SK-N-SH (cell line): ENCODE measurements at regions not wholly inside any gene's neighbourhood (a gene's known extent, or its start where the extent isn't known, plus 50 kb on each side); places are given as distances from the start of the nearest gene placed in this dataset.

Experiments
- EZH2phosphoT487 ChIP-seq: fragments of 200-600 bp; sonication (generic); IDR thresholded peaks from 2 replicates; pipeline ENCODE4 v1.6.1; 2017; ENCODE audit warnings: low read depth, mixed run types, mild to moderate bottlenecking, antibody characterized with exemption, moderate library complexity, borderline replicate concordance
- GABPA ChIP-seq: IDR thresholded peaks from 2 replicates; pipeline ENCODE4 v1.4.0; 2012; ENCODE audit warnings: low read depth, mild to moderate bottlenecking
- NFIC ChIP-seq: IDR thresholded peaks from 2 replicates; pipeline ENCODE4 v1.4.0; 2012; ENCODE audit warnings: borderline replicate concordance
- POLR2AphosphoS5 ChIP-seq: IDR thresholded peaks from 2 replicates; pipeline ENCODE4 v1.6.1; 2012; ENCODE audit warnings: low read depth, low read length
- RCOR1 ChIP-seq: fragments of 150-350 bp; IDR thresholded peaks from 2 replicates; pipeline ENCODE4 v1.6.1; 2017; ENCODE audit warnings: antibody characterized with exemption, low read length
- RFX5 ChIP-seq: IDR thresholded peaks from 2 replicates; pipeline ENCODE4 v1.6.1; 2012; ENCODE audit warnings: mild to moderate bottlenecking, improper control_type of control experiment, low read length
- SIN3A ChIP-seq: IDR thresholded peaks from 2 replicates; pipeline ENCODE4 v1.6.1; 2012; ENCODE audit warnings: low read depth, mild to moderate bottlenecking, low read length, moderate library complexity, borderline replicate concordance
- SMC3 ChIP-seq: IDR thresholded peaks from 2 replicates; pipeline ENCODE4 v1.6.1; 2012; ENCODE audit warnings: low read depth, low read length, improper control_type of control experiment
- YY1 ChIP-seq: IDR thresholded peaks from 2 replicates; pipeline ENCODE4 v1.4.0; 2012; ENCODE audit warnings: low read depth, mild to moderate bottlenecking
- TF ChIP-seq, protein P1 (sequence below): fragments of 200-600 bp; sonication (generic); IDR thresholded peaks from 2 replicates; pipeline ENCODE4 v1.6.1; 2017; ENCODE audit warnings: antibody characterized with exemption, mild to moderate bottlenecking, moderate library complexity
- TF ChIP-seq, protein P2 (sequence below): IDR thresholded peaks from 2 replicates; pipeline ENCODE4; 2012
- TF ChIP-seq, protein P3 (sequence below): IDR thresholded peaks from 2 replicates; pipeline ENCODE4 v1.4.0; 2012; ENCODE audit warnings: low read depth
- TF ChIP-seq, protein P4 (sequence below): IDR thresholded peaks from 2 replicates; pipeline ENCODE4 v1.4.0; 2012; ENCODE audit warnings: low read depth, borderline replicate concordance

DNA sequence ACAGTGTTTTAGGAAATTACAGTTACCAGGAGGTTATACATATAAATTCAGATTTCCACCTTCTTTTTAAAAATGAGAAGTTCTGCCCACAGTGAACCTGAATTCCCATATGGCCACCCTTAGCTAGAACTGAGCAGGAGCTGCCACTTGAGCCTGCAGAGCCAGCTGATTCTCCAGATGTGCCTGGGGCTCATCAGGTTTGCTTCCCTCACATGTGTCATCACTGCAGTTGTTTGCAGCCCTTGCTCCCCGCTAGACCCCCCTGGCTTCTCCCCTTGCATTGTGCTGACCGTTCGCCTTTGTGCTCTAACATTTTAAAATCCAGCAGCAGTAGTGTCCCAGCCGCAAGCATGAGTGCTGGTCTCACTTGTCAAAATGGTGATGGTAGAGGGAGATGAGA, 131.1 kb downstream of the UTRN start:
- TF ChIP-seq, protein P1, sequence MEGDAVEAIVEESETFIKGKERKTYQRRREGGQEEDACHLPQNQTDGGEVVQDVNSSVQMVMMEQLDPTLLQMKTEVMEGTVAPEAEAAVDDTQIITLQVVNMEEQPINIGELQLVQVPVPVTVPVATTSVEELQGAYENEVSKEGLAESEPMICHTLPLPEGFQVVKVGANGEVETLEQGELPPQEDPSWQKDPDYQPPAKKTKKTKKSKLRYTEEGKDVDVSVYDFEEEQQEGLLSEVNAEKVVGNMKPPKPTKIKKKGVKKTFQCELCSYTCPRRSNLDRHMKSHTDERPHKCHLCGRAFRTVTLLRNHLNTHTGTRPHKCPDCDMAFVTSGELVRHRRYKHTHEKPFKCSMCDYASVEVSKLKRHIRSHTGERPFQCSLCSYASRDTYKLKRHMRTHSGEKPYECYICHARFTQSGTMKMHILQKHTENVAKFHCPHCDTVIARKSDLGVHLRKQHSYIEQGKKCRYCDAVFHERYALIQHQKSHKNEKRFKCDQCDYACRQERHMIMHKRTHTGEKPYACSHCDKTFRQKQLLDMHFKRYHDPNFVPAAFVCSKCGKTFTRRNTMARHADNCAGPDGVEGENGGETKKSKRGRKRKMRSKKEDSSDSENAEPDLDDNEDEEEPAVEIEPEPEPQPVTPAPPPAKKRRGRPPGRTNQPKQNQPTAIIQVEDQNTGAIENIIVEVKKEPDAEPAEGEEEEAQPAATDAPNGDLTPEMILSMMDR, result no peak
- TF ChIP-seq SMC3 (no peak), POLR2AphosphoS5 (no peak), NFIC (no peak), RCOR1 (no peak), GABPA (no peak), SIN3A (no peak), EZH2phosphoT487 (no peak), RFX5 (no peak), YY1 (no peak)
- TF ChIP-seq, protein P2, sequence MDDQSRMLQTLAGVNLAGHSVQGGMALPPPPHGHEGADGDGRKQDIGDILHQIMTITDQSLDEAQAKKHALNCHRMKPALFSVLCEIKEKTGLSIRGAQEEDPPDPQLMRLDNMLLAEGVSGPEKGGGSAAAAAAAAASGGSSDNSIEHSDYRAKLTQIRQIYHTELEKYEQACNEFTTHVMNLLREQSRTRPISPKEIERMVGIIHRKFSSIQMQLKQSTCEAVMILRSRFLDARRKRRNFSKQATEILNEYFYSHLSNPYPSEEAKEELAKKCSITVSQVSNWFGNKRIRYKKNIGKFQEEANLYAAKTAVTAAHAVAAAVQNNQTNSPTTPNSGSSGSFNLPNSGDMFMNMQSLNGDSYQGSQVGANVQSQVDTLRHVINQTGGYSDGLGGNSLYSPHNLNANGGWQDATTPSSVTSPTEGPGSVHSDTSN, result no peak
- TF ChIP-seq, protein P3, sequence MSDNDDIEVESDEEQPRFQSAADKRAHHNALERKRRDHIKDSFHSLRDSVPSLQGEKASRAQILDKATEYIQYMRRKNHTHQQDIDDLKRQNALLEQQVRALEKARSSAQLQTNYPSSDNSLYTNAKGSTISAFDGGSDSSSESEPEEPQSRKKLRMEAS, result no peak
- TF ChIP-seq, protein P4, sequence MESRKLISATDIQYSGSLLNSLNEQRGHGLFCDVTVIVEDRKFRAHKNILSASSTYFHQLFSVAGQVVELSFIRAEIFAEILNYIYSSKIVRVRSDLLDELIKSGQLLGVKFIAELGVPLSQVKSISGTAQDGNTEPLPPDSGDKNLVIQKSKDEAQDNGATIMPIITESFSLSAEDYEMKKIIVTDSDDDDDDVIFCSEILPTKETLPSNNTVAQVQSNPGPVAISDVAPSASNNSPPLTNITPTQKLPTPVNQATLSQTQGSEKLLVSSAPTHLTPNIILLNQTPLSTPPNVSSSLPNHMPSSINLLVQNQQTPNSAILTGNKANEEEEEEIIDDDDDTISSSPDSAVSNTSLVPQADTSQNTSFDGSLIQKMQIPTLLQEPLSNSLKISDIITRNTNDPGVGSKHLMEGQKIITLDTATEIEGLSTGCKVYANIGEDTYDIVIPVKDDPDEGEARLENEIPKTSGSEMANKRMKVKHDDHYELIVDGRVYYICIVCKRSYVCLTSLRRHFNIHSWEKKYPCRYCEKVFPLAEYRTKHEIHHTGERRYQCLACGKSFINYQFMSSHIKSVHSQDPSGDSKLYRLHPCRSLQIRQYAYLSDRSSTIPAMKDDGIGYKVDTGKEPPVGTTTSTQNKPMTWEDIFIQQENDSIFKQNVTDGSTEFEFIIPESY, result no peak
